ENCODE measurements at regions not wholly inside any gene's neighbourhood (a gene's known extent, or its start where the extent isn't known, plus 50 kb on each side); places are given as distances from the start of the nearest gene placed in this dataset.

DNA sequence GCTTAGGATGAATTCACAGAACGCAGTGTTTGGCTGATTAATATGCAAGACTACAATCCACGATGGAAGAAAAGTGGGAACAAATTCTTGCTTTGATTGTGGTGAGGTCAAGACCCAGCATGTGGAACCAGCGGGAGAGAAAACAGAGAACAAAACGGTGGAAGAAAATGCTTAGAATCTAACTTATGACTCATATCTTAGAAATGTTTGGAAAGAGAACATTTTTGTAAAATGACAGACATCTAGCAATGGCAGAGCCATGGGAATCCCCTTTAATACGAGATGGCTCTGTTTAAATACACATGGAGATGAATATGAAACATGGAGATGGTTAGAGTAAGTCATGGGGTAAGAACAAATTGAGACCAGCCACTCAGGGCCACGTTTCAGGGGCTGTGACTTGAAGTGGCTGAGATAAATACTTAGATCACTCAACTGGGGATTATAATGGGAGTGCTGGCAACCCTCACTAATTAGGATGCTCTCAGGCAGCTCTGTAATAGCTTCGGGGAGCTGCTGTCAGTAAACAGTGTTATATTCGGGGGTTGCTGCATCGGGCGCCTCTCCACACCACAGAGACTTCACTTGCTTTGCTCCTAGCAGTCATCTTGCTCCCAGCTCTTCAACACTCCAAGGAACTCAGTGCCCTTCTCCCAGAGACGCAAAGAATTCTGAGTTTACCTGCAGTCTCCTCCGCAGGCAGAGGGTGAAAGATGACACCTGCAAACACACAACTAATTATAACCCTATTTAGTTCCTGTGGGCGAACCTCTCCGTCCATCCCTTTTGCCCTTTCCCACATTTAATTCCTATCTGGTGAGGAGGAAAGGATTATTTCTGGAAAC, 68.0 kb upstream of the ONECUT1 start:
- no peak overlapping the region for H3K4me3 ChIP-seq (ENCODE audit: low read depth, low read length)
- TF ChIP-seq, protein P1, sequence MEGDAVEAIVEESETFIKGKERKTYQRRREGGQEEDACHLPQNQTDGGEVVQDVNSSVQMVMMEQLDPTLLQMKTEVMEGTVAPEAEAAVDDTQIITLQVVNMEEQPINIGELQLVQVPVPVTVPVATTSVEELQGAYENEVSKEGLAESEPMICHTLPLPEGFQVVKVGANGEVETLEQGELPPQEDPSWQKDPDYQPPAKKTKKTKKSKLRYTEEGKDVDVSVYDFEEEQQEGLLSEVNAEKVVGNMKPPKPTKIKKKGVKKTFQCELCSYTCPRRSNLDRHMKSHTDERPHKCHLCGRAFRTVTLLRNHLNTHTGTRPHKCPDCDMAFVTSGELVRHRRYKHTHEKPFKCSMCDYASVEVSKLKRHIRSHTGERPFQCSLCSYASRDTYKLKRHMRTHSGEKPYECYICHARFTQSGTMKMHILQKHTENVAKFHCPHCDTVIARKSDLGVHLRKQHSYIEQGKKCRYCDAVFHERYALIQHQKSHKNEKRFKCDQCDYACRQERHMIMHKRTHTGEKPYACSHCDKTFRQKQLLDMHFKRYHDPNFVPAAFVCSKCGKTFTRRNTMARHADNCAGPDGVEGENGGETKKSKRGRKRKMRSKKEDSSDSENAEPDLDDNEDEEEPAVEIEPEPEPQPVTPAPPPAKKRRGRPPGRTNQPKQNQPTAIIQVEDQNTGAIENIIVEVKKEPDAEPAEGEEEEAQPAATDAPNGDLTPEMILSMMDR (IDR thresholded peaks at IDR 0.05; ENCODE audit: low read depth, low read length): no peak

DNA sequence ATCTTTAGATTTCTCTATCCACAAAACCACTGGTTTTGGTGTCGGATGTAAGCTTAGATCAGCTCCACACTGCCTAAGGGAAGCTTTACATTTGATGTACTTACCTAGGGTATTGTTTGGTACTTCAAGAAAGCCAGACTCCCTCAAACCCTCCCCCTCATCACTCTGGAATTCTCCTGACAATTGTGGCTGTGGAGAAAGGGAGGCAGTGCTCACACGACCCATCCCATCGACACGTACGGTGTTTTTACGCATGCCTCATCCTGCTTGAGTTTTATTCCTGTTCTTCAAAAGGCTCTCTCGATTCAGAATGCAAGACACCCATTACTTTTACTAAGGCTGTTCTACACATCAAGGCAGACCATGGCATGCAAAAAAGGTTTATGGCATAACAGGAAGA, 67.3 kb upstream of the ONECUT1 start:
- TF ChIP-seq, protein P1 (IDR thresholded peaks at IDR 0.05; ENCODE audit: low read depth, low read length): no peak

GRCh38 chr15:52856286-52856685, 66.2 kb upstream of the ONECUT1 start:
- TF ChIP-seq, protein P1 (IDR thresholded peaks at IDR 0.05; ENCODE audit: low read depth, low read length): no peak
- no peak overlapping the region for H3K4me3 ChIP-seq (ENCODE audit: low read depth, low read length)

More for the DNA sequence above, 67.3 kb upstream of the ONECUT1 start:
- H3K4me3 ChIP-seq (ENCODE audit: low read depth, low read length): no peak overlapping the region

DNA sequence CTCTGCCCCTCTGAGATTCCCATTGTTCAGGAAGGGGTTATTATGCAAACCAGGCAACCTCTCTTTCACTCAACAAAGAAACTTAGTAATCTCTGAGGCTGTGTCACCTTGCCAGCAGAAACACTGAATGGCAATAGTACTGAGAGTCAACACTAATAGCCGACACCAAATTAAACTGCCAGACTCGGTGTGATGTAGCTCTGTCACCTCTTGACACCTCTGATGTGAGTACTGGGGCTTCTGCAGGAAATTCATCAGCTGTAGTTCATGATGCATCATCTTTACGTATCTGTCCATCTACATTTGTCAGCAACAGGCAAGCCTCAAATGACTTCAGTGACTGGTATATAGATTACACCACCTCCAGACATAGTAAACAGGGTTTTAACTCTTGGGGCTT, 65.0 kb upstream of the ONECUT1 start:
- H3K4me3 ChIP-seq (ENCODE audit: low read depth, low read length): no peak overlapping the region
- TF ChIP-seq, protein P1 (IDR thresholded peaks at IDR 0.05; ENCODE audit: low read depth, low read length): no peak

- TF ChIP-seq, protein P1 (IDR thresholded peaks at IDR 0.05; ENCODE audit: low read depth, low read length): no peak
- no peak overlapping the region for H3K4me3 ChIP-seq (ENCODE audit: low read depth, low read length)
Measured at GRCh38 chr15:52844823-52845222, 54.7 kb upstream of the ONECUT1 start.

Data from WI38 (cell line).